Spleen (tissue), 11 donors: ENCODE measurements at regions not wholly inside any gene's neighbourhood (a gene's known extent, or its start where the extent isn't known, plus 50 kb on each side); places are given as distances from the start of the nearest gene placed in this dataset.

Experiments
- DNase-seq: peaks from one replicate; pipeline ENCODE4 v3.0.0-alpha.2; 2020
- H3K27ac ChIP-seq, 8 donors: fragments of 200-600 bp; sonication (generic) in 7 of 8; 1 replicate in 4 of 8; 2 replicates in 4 of 8; pipeline versions ENCODE4 v1.5.0 to v1.8.0; 2016 to 2021; ENCODE audit warnings: inconsistent platforms in 4 of 8, mild to moderate bottlenecking in 4 of 8, moderate library complexity in 1 of 8
- H3K27me3 ChIP-seq, 7 donors: fragments of 200-600 bp; sonication (generic) in 6 of 7; replicated peaks in 1 of 7; 1 replicate in 4 of 7; 2 replicates in 3 of 7; pipeline versions ENCODE4 v1.5.0 to v1.8.0; 2016 to 2021; ENCODE audit warnings: inconsistent platforms in 3 of 7, mild to moderate bottlenecking in 1 of 7
- H3K36me3 ChIP-seq, 6 donors: fragments of 200-600 bp; sonication (generic) in 5 of 6; 1 replicate in 4 of 6; 2 replicates in 2 of 6; pipeline versions ENCODE4 v1.5.0 to v1.8.0; 2016 to 2021; ENCODE audit warnings: inconsistent platforms in 2 of 6
- H3K4me1 ChIP-seq, 6 donors: fragments of 200-600 bp; sonication (generic) in 5 of 6; 1 replicate in 3 of 6; 2 replicates in 3 of 6; pipeline versions ENCODE4 v1.5.0 to v1.8.0; 2016 to 2021; ENCODE audit warnings: inconsistent platforms in 3 of 6
- H3K4me3 ChIP-seq, 8 donors: fragments of 200-600 bp; sonication (generic) in 7 of 8; 1 replicate in 4 of 8; 2 replicates in 4 of 8; pipeline versions ENCODE4 v1.5.0 to v1.8.0; 2016 to 2021; ENCODE audit warnings: inconsistent platforms in 4 of 8, mild to moderate bottlenecking in 4 of 8, moderate library complexity in 2 of 8
- H3K9me3 ChIP-seq, 8 donors: fragments of 200-600 bp; sonication (generic) in 7 of 8; 1 replicate in 4 of 8; 2 replicates in 4 of 8; pipeline versions ENCODE4 v1.5.0 to v1.8.0; 2016 to 2021; ENCODE audit warnings: inconsistent platforms in 4 of 8
- CTCF ChIP-seq, 11 experiments: fragments of 200-600 bp in 7 of 11; fragments of 450-650 bp in 4 of 11; sonication (generic) in 4 of 11; IDR thresholded peaks in 8 of 11; conservative IDR thresholded peaks in 3 of 11; 1 replicate in 7 of 11; 2 replicates in 4 of 11; pipeline versions ENCODE4 v1.4.0 to v1.8.0; 2016 to 2021; ENCODE audit warnings: antibody characterized with exemption in 11 of 11, inconsistent platforms in 4 of 11, mild to moderate bottlenecking in 1 of 11
- POLR2A ChIP-seq, 3 donors: fragments of 450-650 bp; IDR thresholded peaks; one replicate each; pipeline ENCODE4 v1.5.1; 2017; ENCODE audit warnings: antibody characterized with exemption in 3 of 3, mild to moderate bottlenecking in 1 of 3
- POLR2AphosphoS5 ChIP-seq, 3 donors: sonication (generic); formaldehyde crosslinking; IDR thresholded peaks; one replicate each; pipeline ENCODE4 v1.5.1; 2017; ENCODE audit warnings: antibody characterized with exemption in 3 of 3
- WGBS, 5 donors: extraction: QIAGEN DNeasy Blood & Tissue Kit in 3 of 5; methylation state at CpG; one replicate each; pipeline versions ENCODE4 v1.1.5 to v1.1.7; 2013 to 2018; 5-methylcytosine and 5-hydroxymethylcytosine counted together
- intact Hi-C: fragments of 100-400 bp; cut with DNase I; formaldehyde crosslinking; loops from one replicate; pipeline ENCODE4 v1.15.0; 2023; ENCODE audit warnings: low total_unique reads
- donor health status: healthy with polysubstance abuse.
- donor health status: DM: no; HTN: no; CAD: no; lungs with moderate emphysema.
- donor health status: DM: no; HTN: no; CAD: no.
- donor health status: Bipolar disorder and iron deficiency.
- donor health status: healthy.
- donor health status: DM: no; HTN: no; CAD: no.
- donor health status: DM: yes; HTN: yes; CAD: no.

- Histone ChIP-seq H3K9me3 (peaks cover 0 to 5% (median 0%) of the 10 kb centered on the region in 8 donors), H3K36me3 (no peaks in the 10 kb centered on the region), H3K4me3 (no peak overlapping the region), H3K4me1 (no peaks in the 10 kb centered on the region), H3K27ac (no peak overlapping the region), H3K27me3 (peaks cover 0 to 6% (median 0%) of the 10 kb centered on the region in 7 donors)
- DNase-seq = no peak
- 60 to 64% (median 60%) methylated on average over 12 of the region's 12 CpGs for WGBS, 5 donors
- intact Hi-C loops = no loop called here
- TF ChIP-seq CTCF (IDR thresholded peaks at IDR 0.05 in 8 of 11, conservative IDR thresholded peaks at IDR 0.05 in 3 of 11) (no peak), POLR2A (IDR thresholded peaks at IDR 0.05) (no peak), POLR2AphosphoS5 (IDR thresholded peaks at IDR 0.05) (no peak)
Observed at GRCh38 chr11:69558519-69558941, 77.1 kb downstream of the LINC01488 start.

DNA sequence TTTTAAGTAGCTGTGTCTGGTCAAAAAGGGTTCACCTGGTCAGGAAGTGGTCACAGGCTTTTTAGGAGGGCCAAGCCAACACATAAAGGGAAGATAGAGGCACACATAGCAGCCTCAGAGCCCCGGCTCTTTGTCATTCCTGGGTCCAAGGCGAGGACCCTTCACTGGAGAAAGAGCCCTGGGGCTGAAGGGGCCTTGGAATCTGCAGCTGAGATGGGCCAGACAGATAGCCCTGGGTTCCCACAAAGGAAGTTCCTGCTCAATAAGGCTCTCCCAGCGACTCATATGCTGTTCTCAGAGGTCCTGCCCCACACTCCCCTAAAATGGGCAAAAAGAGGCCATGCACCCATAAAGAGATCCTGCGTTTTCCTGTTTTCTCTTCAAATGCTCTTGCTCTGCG is 77.7 kb downstream of the LINC01488 start:
- no peak overlapping the region for H3K27ac ChIP-seq
- H3K9me3 ChIP-seq = peaks cover 0 to 5% (median 0%) of the 10 kb centered on the region in 8 donors
- intact Hi-C loops = no loop called here
- TF ChIP-seq CTCF (IDR thresholded peaks at IDR 0.05 in 8 of 11, conservative IDR thresholded peaks at IDR 0.05 in 3 of 11) = no peak
- no peak for TF ChIP-seq POLR2A (IDR thresholded peaks at IDR 0.05)
- no peak for TF ChIP-seq POLR2AphosphoS5 (IDR thresholded peaks at IDR 0.05)
- H3K27me3 ChIP-seq = peaks cover 0 to 6% (median 0%) of the 10 kb centered on the region in 7 donors
- no peaks in the 10 kb centered on the region for H3K4me1 ChIP-seq
- DNase-seq = no peak
- no peak overlapping the region for H3K4me3 ChIP-seq
- H3K36me3 ChIP-seq = no peaks in the 10 kb centered on the region
- WGBS, 5 donors = 69 to 78% (median 74%) methylated on average over 5 of the region's 5 CpGs

GRCh38 chr11:69560141-69560790 is 78.8 kb downstream of the LINC01488 start:
- 87 to 96% (median 89%) methylated on average over 4 of the region's 4 CpGs for WGBS, 5 donors
- H3K27me3 ChIP-seq = peaks cover 0 to 6% (median 0%) of the 10 kb centered on the region in 7 donors
- TF ChIP-seq POLR2AphosphoS5 (IDR thresholded peaks at IDR 0.05) (no peak), POLR2A (IDR thresholded peaks at IDR 0.05) (no peak), CTCF (IDR thresholded peaks at IDR 0.05 in 8 of 11, conservative IDR thresholded peaks at IDR 0.05 in 3 of 11) (no peak)
- H3K4me1 ChIP-seq = no peaks in the 10 kb centered on the region
- H3K4me3 ChIP-seq = no peak overlapping the region
- no peaks in the 10 kb centered on the region for H3K36me3 ChIP-seq
- no peak for DNase-seq
- peaks cover 0 to 5% (median 0%) of the 10 kb centered on the region in 8 donors for H3K9me3 ChIP-seq
- intact Hi-C loops = no loop called here
- H3K27ac ChIP-seq = no peak overlapping the region

GRCh38 chr11:69562302-69562701 is 78.7 kb upstream of the CCND1 start:
- H3K27ac ChIP-seq = no peak overlapping the region
- WGBS, 5 donors = 87 to 96% (median 91%) methylated on average over 4 of the region's 4 CpGs

More at GRCh38 chr11:69562302-69562701, 78.7 kb upstream of the CCND1 start:
- peaks cover 0 to 6% (median 0%) of the 10 kb centered on the region in 7 donors for H3K27me3 ChIP-seq
- no peak for DNase-seq
- no peaks in the 10 kb centered on the region for H3K4me1 ChIP-seq
- intact Hi-C loops = no loop called here
- TF ChIP-seq CTCF (IDR thresholded peaks at IDR 0.05 in 8 of 11, conservative IDR thresholded peaks at IDR 0.05 in 3 of 11) (no peak), POLR2AphosphoS5 (IDR thresholded peaks at IDR 0.05) (no peak)
- peaks cover 0 to 5% (median 0%) of the 10 kb centered on the region in 8 donors for H3K9me3 ChIP-seq
- no peak overlapping the region for H3K4me3 ChIP-seq
- H3K36me3 ChIP-seq = no peaks in the 10 kb centered on the region
